GM19193 (cell line): ENCODE measurements at regions not wholly inside any gene's neighbourhood (a gene's known extent, or its start where the extent isn't known, plus 50 kb on each side); places are given as distances from the start of the nearest gene placed in this dataset.

Experiments
- POLR2A ChIP-seq: IDR thresholded peaks from 4 replicates; pipeline ENCODE4 v1.6.1; 2011; ENCODE audit not compliant: insufficient read depth, insufficient read length; ENCODE audit errors: extremely low read depth

DNA sequence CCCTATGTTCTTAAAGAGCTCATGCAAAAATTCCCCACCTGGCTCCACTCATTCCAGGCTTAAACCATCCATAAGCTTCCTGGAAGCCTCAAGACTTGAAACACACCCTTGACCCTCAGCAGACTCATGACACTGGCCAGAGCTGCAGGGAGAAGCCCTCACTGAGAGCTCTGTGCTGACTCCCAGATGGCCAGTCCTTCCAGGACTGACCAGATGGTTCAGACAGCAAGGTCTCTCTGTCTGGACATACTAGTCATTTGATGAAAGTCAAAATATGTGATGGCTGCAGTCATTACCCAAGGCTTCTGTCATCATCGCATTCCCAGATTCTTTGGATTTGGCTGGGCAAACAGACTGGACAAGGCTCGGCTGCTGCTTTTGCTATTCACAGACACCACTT lies 397.4 kb downstream of the FOXO1 start:
- no peak for TF ChIP-seq POLR2A

DNA sequence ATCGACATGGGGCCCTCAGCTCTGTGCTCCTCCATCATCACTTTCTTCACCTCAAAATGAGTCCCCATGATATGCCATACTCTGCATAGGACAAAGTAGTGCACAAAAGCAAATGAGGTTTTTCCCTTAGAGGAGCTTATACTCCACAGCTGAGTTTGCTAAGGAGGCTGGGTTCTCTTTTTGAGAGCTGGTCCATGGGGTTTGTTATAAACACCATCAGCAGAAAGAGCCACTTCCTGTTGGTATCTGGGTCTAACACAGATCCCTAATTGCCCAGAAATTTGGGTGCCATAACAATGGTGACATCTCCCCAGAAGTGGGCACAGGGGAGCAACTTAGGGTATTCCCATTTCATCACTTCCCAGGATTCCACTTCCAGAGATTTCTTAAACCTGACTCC lies 395.7 kb downstream of the FOXO1 start:
- TF ChIP-seq POLR2A: no peak

DNA sequence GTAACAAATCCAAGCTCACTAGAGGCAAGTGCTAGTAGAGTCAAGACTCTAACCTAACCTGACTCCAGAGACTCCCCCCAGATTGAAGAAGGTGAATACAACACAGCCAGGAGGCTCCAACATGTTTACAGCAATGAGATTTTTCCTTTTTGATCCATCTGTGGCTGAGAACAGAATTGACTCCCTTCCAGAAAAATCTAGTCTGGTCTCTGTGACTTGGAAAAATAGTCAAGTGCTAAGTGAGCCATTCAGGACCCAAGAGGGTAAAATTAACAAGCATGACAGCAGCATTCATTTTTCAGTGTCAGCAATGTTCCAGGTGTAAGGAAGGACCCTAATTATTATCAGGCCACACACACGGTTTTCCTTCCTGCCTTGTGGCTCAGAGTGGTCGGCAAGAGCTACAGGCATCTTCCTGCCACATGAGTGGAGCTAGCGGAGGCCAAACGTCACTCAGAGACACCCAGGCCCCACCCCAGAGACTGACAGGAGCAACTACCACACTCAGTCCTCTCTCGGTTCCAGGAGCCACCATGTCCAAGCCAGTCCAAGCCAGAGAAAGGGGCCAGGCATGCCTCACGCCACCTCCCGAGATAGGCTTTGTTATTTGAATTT lies 395.1 kb downstream of the FOXO1 start:
- TF ChIP-seq POLR2A: no peak

- no peak for TF ChIP-seq POLR2A
Observed at GRCh38 chr13:40271931-40272775, 394.3 kb downstream of the FOXO1 start.

DNA sequence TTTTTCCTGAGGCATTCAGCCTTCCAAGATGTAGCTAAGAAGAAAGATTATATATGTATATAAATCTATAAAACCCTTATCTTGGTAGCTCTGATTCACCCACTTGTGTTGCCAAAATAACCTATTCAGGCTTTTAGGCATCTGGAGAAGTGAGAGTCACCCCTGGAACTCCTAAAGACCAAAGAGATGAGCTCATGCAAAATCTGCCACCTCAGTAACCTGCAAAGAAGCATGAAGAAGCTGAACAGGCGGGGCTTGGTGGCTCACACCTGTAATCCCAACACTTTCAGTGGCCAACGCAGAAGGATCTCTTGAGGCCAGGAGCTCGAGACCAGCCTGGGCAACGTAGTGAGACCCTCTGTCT lies 393.7 kb downstream of the FOXO1 start:
- TF ChIP-seq POLR2A: no peak

- TF ChIP-seq POLR2A: no peak
Observed at GRCh38 chr13:40273253-40274025, 393.0 kb downstream of the FOXO1 start.

DNA sequence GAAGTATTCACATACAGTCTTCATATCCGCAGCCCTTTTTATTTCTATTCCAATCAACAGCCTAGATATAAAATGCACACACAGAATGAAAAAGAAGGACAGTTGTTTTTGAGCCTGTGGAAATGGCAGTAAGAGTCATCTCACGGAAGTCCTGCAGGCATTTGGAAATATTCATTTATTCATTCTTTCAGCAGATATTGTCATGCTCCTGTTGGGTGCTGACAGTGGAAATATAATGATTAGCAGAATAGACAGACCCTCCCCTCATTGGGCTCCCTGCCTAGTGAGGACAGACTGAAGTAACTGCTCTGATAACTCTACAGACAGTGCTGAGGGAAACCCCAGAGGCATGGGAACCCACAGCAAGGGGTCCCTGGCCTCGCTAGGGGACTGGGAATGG lies 392.3 kb downstream of the FOXO1 start:
- no peak for TF ChIP-seq POLR2A

- TF ChIP-seq POLR2A: no peak
Observed at GRCh38 chr13:40275155-40275554, 391.3 kb downstream of the FOXO1 start.

DNA sequence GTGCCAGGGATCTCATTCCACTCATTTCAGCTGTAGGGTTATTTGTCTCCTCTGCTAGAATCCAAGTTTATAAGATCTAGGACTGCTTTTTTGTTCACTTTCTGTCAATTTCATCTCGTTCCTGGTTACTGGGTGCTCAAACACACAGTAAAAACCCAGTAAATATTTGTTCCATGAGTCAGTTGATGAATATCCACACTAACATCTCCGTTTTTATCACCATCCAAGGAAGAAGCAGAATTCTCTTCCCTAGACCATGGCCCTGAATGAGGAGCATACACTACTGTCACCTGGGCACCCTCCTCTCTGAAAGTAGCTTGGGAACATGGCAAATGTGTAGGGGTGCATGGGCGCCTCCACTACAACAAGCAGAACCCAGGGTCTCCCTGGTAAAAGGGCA lies 390.8 kb downstream of the FOXO1 start:
- TF ChIP-seq POLR2A: no peak

DNA sequence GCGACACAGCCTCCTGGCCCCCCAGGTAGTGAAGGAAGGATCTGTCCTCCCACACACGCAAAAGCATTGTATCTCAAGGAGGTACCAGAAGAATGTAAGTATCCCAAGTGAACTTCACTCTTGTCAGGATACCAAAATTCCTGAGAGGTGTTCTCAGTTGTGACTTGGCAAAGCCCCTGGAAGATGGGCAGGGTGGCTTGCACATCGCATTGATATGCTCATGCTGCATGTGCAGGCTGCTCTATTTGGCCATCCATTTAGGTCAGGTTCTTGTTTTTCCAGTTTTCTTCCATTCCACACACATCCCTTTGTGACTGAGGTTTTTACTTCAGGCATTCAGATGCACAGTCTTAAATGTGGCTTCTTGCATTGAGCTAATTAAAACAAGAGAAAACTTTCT lies 382.8 kb downstream of the FOXO1 start:
- no peak for TF ChIP-seq POLR2A

- TF ChIP-seq POLR2A: no peak
Observed at GRCh38 chr13:40285634-40286033, 380.8 kb downstream of the FOXO1 start.

DNA sequence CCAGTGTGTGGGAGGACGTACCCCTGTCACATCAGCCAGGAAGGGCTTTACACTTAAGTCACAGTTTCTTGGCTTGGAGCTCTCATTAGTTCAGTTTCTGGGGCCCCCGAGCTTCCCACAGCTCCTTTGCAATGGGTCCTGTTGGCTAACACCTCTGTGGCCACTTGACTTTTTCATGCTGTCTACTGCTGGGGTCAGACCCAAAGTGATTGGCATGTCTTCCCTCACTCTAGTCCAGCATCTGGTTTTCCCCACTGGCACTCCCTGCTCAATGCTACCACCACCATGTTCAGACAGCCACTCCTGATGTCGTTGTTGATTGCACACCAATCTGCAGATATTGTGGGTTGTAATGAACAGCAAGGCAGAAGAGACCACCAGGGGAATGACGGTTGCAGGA lies 379.0 kb downstream of the FOXO1 start:
- no peak for TF ChIP-seq POLR2A

- TF ChIP-seq POLR2A: no peak
Observed at GRCh38 chr13:40288259-40288658, 378.2 kb downstream of the FOXO1 start.

DNA sequence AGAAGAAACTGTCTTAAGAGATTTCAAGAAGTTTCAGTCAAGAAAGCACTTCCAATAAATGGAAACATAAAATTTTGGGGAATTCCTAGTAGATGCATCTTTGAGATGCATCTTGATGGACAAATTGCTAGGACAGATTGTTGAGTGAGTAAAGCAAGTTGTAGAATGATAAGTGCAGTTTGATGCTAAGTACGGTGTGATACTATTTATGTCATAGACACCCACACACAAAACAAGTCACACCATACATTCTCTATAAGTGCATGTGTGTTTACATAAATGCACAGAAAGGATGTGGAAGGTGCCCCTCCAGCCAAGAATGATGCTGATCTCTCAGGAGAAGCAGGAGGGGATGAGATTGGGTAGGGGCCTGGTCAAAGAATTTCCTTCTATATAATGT lies 375.7 kb downstream of the FOXO1 start:
- no peak for TF ChIP-seq POLR2A

GRCh38 chr13:40292108-40292507 lies 374.3 kb downstream of the FOXO1 start:
- TF ChIP-seq POLR2A: no peak

DNA sequence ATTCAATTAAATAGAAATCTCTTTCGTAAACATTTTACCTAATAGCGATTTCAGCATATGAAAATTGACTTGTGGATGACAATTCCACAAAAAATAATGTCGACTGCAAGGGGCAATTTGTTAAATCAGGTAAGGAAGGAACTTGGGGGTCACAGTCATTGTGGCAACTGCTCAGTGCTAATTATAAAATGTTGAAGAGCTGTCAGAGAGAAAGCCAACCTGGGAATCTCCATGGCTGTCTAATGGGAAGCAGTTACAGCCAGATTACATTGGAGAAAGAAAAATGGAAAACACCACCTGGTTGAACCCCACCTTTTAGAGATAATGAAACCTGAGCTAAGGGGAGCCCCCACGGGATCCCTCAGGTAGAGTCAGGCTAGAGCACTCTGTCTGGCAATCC lies 373.9 kb downstream of the FOXO1 start:
- TF ChIP-seq POLR2A: no peak
